CD4-positive, CD25-positive, alpha-beta regulatory T cell (primary cell): ENCODE measurements at regions not wholly inside any gene's neighbourhood (a gene's known extent, or its start where the extent isn't known, plus 50 kb on each side); places are given as distances from the start of the nearest gene placed in this dataset.

Experiments used
- ATAC-seq, 2 donors: fragments of 150-1000 bp; cut with Tn5 transposase; one replicate each; pipeline ENCODE4 v1.10.0; 2021; ENCODE audit warnings: low read depth in 2 of 2, moderate number of reproducible peaks in 2 of 2, moderate library complexity in 1 of 2
- DNase-seq, 3 donors: peaks; one replicate each; pipeline versions ENCODE4 v3.0.0 to v3.0.0-alpha.2; 2012 to 2022; ENCODE audit warnings: mixed read lengths in 1 of 3
- H3K27ac ChIP-seq: one replicate; pipeline ENCODE4 v1.7.0; 2013; ENCODE audit warnings: mild to moderate bottlenecking, low read length; ENCODE audit not compliant: insufficient read depth, poor library complexity, severe bottlenecking
- H3K27me3 ChIP-seq: one replicate; pipeline ENCODE4 v1.7.0; 2013; ENCODE audit warnings: low read length; ENCODE audit not compliant: control insufficient read depth, insufficient read depth
- H3K36me3 ChIP-seq: one replicate; pipeline ENCODE4 v1.7.0; 2013; ENCODE audit warnings: mild to moderate bottlenecking, low read length, moderate library complexity; ENCODE audit not compliant: control insufficient read depth, insufficient read depth
- H3K4me1 ChIP-seq: 2 replicates; pipeline ENCODE4 v1.7.0; 2013; ENCODE audit warnings: mild to moderate bottlenecking, low read length; ENCODE audit not compliant: insufficient read depth, control insufficient read depth, poor library complexity, severe bottlenecking
- H3K4me3 ChIP-seq: one replicate; pipeline ENCODE4 v1.7.0; 2013; ENCODE audit warnings: low read depth, mild to moderate bottlenecking, low read length, moderate library complexity
- H3K9me3 ChIP-seq, 2 experiments: 1 replicate in 1 of 2; 2 replicates in 1 of 2; pipeline ENCODE4 v1.7.0; 2013; ENCODE audit warnings: low read length in 2 of 2, mild to moderate bottlenecking in 1 of 2, moderate library complexity in 1 of 2; ENCODE audit not compliant: control insufficient read depth in 2 of 2
- H3K27ac Mint-ChIP-seq, 3 donors: one replicate each; pipeline ENCODE4 v1.8.0; 2020 to 2022; ENCODE audit warnings: mild to moderate bottlenecking in 3 of 3, mixed read lengths in 3 of 3, moderate library complexity in 2 of 3
- H3K27me3 Mint-ChIP-seq: one replicate; pipeline ENCODE4 v1.8.0; 2022; ENCODE audit warnings: mild to moderate bottlenecking, mixed read lengths
- H3K36me3 Mint-ChIP-seq: one replicate; pipeline ENCODE4 v1.8.0; 2020; ENCODE audit warnings: mixed read lengths
- H3K4me1 Mint-ChIP-seq, 4 donors: one replicate each; pipeline ENCODE4 v1.8.0; 2020 to 2022; ENCODE audit warnings: mixed read lengths in 4 of 4, mild to moderate bottlenecking in 1 of 4
- H3K4me3 Mint-ChIP-seq, 4 donors: one replicate each; pipeline ENCODE4 v1.8.0; 2020 to 2022; ENCODE audit warnings: mild to moderate bottlenecking in 4 of 4, mixed read lengths in 4 of 4, moderate library complexity in 3 of 4
- H3K9me3 Mint-ChIP-seq, 7 donors: one replicate each; pipeline ENCODE4 v1.8.0; 2020 to 2022; ENCODE audit warnings: mixed read lengths in 7 of 7, mild to moderate bottlenecking in 3 of 7, moderate library complexity in 2 of 7

DNA sequence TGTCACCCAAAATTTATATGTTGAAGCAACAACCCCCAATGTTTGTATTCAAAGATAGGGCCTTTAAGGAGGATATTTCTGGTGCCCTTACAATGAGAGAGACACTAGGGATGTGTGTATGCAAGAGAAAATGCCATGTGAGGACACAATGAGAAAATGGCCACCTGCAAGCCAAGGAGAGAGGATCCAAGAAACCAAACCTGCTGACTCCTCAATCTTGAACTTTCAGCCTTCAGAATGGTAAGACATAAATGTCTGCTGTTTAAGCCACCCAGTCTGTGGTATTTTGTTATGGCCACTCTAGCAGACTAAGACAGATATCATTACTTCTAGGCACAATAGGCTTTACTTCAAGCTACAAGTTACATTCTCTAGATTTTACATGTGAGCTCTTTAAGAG, 1145.1 kb upstream of the MAP3K7 start:
- Histone ChIP-seq H3K4me1 (no peaks in the 10 kb centered on the region), H3K36me3 (no peaks in the 10 kb centered on the region), H3K9me3 (peaks cover 0 to 4% of the 10 kb centered on the region in 2 experiments), H3K4me3 (no peak overlapping the region), H3K27ac (no peak overlapping the region), H3K27me3 (no peaks in the 10 kb centered on the region)
- Mint-ChIP-seq H3K36me3 (no peaks in the 10 kb centered on the region), H3K27ac (no peak overlapping the region), H3K4me1 (no peaks in the 10 kb centered on the region), H3K4me3 (no peak overlapping the region), H3K27me3 (no peaks in the 10 kb centered on the region), H3K9me3 (peaks cover 0 to 11% (median 7%) of the 10 kb centered on the region in 7 donors)
- ATAC-seq, result no peak
- no peak for DNase-seq

DNA sequence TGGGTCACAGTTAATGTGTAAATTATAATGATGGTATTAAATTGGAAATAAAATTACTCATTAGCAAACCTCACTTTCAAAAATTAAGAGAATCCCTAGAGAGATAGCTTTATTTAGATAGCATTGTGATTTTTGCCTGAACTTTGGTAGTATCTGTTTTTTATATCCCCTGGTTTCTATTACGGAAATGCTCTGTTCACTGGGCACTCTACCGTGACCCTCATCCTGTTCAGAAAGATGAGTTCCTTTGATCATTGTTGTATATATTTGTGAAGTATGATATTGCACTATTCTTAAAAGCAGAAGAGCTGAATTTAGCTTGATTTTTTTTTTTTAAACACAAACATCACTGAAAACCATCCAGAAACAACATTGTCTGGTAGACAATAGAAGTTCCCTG, 1143.8 kb upstream of the MAP3K7 start:
- Histone ChIP-seq H3K4me3 (no peak overlapping the region), H3K4me1 (no peaks in the 10 kb centered on the region), H3K9me3 (peaks cover 0 to 4% of the 10 kb centered on the region in 2 experiments), H3K27ac (no peak overlapping the region), H3K36me3 (no peaks in the 10 kb centered on the region), H3K27me3 (no peaks in the 10 kb centered on the region)
- Mint-ChIP-seq H3K9me3 (peaks cover 2 to 11% (median 7%) of the 10 kb centered on the region in 7 donors), H3K4me3 (no peak overlapping the region), H3K27me3 (no peaks in the 10 kb centered on the region), H3K27ac (no peak overlapping the region), H3K36me3 (no peaks in the 10 kb centered on the region), H3K4me1 (no peaks in the 10 kb centered on the region)
- ATAC-seq (no peak), DNase-seq (no peak)

DNA sequence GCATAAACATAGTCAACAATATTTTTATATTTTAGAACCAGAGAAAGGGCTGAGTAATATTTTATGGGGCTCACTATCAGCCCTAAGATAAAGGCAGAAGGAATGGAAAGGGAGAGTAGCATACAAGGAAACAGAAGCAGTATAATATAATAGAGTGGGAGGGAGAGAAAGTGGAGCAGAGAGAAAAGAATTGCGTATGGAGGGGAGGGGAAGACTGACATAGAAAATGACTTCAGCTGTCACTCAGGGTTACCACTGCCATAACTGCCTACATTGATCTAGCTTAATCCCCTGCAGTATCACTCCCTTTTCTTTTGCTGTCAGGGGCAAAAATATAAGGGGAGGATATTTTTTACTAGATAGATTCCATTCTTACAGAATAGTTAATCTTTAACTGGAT, 1133.5 kb upstream of the MAP3K7 start:
- Mint-ChIP-seq H3K9me3 (peaks cover 0 to 9% (median 5%) of the 10 kb centered on the region in 7 donors), H3K4me3 (no peak overlapping the region), H3K27ac (no peak overlapping the region), H3K4me1 (no peaks in the 10 kb centered on the region), H3K36me3 (no peaks in the 10 kb centered on the region), H3K27me3 (no peaks in the 10 kb centered on the region)
- H3K9me3 ChIP-seq, result no peaks in the 10 kb centered on the region
- no peaks in the 10 kb centered on the region for H3K4me1 ChIP-seq
- no peak overlapping the region for H3K4me3 ChIP-seq
- DNase-seq, result no peak
- H3K27me3 ChIP-seq, result no peaks in the 10 kb centered on the region
- H3K36me3 ChIP-seq, result no peaks in the 10 kb centered on the region
- no peak for ATAC-seq
- no peak overlapping the region for H3K27ac ChIP-seq

DNA sequence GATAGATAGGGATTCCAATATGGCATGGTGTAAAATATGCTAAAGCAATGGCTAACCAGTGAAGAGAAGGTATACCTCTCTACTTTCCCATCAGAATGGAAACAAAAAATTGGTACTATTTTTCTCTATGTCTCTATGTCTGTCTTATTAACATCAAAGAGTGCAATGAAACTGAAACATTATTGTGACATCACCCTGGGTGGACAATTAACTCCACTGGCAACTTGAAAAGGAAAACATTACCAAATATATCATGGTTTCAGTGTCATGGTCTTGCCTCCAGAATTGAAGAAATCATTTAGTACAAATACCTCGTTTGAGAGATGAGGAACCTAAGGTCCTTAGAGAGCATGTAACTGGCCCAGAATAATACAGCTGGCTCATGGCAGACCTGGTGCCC, 1132.5 kb upstream of the MAP3K7 start:
- Histone ChIP-seq H3K4me1 (no peaks in the 10 kb centered on the region), H3K4me3 (no peak overlapping the region), H3K27ac (no peak overlapping the region), H3K27me3 (no peaks in the 10 kb centered on the region), H3K9me3 (no peaks in the 10 kb centered on the region), H3K36me3 (no peaks in the 10 kb centered on the region)
- no peak overlapping the region for H3K27ac Mint-ChIP-seq
- ATAC-seq (no peak), DNase-seq (no peak)
- no peaks in the 10 kb centered on the region for H3K27me3 Mint-ChIP-seq
- no peaks in the 10 kb centered on the region for H3K36me3 Mint-ChIP-seq
- H3K4me3 Mint-ChIP-seq, result no peak overlapping the region
- no peaks in the 10 kb centered on the region for H3K4me1 Mint-ChIP-seq
- H3K9me3 Mint-ChIP-seq, result peaks cover 0 to 10% (median 4%) of the 10 kb centered on the region in 7 donors

DNA sequence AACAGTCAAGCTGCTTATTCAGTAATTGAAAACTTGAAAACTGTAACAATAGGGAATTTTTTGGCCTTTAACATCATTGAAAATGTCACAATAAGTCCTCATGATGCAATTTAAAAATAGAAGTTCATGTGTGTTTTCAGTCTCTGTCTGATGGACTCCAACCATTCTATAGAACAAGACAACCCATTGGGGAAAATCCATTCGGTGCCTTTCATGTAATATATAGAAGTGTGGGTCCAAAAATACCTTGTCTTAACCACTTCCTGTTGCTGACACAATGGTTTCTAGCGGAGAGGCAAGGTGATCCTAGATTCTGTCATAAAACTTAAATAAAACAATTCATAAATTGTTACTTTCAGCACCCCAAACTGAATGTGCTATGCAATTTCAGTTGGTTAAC, 1131.3 kb upstream of the MAP3K7 start:
- no peak overlapping the region for H3K27ac Mint-ChIP-seq
- DNase-seq (no peak), ATAC-seq (no peak)
- Histone ChIP-seq H3K4me3 (no peak overlapping the region), H3K27me3 (no peaks in the 10 kb centered on the region), H3K9me3 (no peaks in the 10 kb centered on the region), H3K4me1 (no peaks in the 10 kb centered on the region), H3K36me3 (no peaks in the 10 kb centered on the region), H3K27ac (no peak overlapping the region)
- no peak overlapping the region for H3K4me3 Mint-ChIP-seq
- H3K27me3 Mint-ChIP-seq, result no peaks in the 10 kb centered on the region
- H3K36me3 Mint-ChIP-seq, result no peaks in the 10 kb centered on the region
- H3K9me3 Mint-ChIP-seq, result peaks cover 0 to 10% (median 4%) of the 10 kb centered on the region in 7 donors
- no peaks in the 10 kb centered on the region for H3K4me1 Mint-ChIP-seq

DNA sequence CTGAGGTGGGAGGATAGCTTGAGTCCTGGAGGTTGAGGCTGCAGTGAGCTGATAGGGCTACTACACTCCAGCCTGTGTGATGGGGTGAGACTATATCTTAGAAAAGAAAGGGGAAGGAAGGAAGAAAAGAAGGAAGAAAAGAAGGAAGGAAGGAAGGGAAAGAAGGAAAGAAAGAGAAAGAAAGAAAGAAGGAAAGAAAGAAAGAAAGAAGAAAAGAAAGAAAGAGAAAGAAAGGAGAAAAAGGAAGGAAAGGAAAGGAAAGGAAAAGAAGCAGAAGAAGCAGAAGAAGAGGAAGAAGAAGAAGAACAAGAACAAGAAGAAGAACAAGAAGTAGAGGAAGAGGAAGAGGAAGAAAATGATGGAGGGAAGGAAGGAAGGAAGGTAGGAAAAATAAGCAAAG, 1130.2 kb upstream of the MAP3K7 start:
- Mint-ChIP-seq H3K27ac (peak overlapping the region in 1 of 3 donors; percentile 64), H3K4me3 (no peak overlapping the region)
- ATAC-seq, result no peak

DNA sequence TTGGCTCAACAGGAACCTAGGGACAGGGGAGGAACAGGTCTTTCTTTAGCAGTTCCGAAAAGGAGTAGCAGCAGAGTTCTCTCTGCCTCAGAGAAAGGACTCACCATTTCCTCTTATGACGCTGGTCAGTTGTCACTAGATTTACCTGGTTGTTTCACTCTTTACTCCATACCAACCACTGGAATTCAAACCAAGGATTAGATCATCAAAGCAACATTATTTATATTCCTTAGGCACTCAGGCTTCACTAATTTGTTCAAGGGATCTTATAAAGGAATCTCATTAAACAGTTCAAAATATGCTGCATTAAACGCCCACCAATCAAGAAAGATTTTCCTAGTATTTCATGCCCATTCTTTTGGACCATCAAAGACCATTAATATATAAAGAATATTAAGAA, 1129.5 kb upstream of the MAP3K7 start:
- Histone ChIP-seq H3K9me3 (no peaks in the 10 kb centered on the region), H3K27ac (no peak overlapping the region), H3K4me3 (no peak overlapping the region), H3K36me3 (no peaks in the 10 kb centered on the region), H3K27me3 (no peaks in the 10 kb centered on the region), H3K4me1 (no peaks in the 10 kb centered on the region)
- no peak overlapping the region for H3K4me3 Mint-ChIP-seq
- H3K9me3 Mint-ChIP-seq, result peaks cover 0 to 15% (median 5%) of the 10 kb centered on the region in 7 donors
- ATAC-seq, result no peak
- H3K27ac Mint-ChIP-seq, result no peak overlapping the region
- H3K27me3 Mint-ChIP-seq, result no peaks in the 10 kb centered on the region
- no peaks in the 10 kb centered on the region for H3K4me1 Mint-ChIP-seq
- no peaks in the 10 kb centered on the region for H3K36me3 Mint-ChIP-seq
- no peak for DNase-seq

More for the DNA sequence above, 1130.2 kb upstream of the MAP3K7 start:
- no peak overlapping the region for H3K4me3 ChIP-seq
- no peaks in the 10 kb centered on the region for H3K4me1 Mint-ChIP-seq
- H3K4me1 ChIP-seq, result no peaks in the 10 kb centered on the region
- no peaks in the 10 kb centered on the region for H3K9me3 ChIP-seq
- H3K27ac ChIP-seq, result no peak overlapping the region
- no peaks in the 10 kb centered on the region for H3K27me3 ChIP-seq
- peaks cover 0 to 13% (median 5%) of the 10 kb centered on the region in 7 donors for H3K9me3 Mint-ChIP-seq
- no peaks in the 10 kb centered on the region for H3K36me3 ChIP-seq
- H3K27me3 Mint-ChIP-seq, result no peaks in the 10 kb centered on the region
- H3K36me3 Mint-ChIP-seq, result no peaks in the 10 kb centered on the region
- DNase-seq, result no peak

DNA sequence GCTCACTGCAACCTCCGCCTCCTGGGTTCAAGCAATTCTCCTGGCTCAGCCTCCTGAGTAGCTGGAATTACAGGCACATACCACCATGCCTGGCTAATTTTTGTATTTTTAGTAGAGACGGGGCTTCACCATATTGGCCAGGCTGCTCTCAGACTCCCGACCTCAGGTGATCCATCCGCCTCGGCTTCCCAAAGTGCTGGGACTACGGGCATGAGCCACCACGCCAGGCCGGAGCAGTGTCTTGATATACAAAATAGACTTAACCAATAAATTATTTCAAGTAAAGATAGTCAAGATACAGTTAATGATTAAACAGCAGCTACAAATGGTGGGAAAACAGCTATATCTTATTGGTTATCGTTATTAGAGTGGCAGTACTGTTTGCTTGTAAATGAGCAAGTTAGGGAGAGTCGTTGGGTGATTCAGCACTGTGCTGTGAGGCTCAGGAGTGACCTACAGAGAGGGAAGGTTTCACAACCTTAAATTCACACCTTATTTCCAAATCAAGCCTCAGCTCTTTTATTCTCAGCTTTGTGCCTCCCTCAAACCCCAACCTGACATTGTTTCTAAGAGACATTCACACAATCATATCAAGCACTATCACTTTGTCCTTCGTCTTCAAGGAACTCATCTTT, 1128.4 kb upstream of the MAP3K7 start:
- no peak for DNase-seq
- Mint-ChIP-seq H3K9me3 (peaks cover 0 to 20% (median 5%) of the 10 kb centered on the region in 7 donors), H3K36me3 (no peaks in the 10 kb centered on the region), H3K4me3 (no peak overlapping the region), H3K27me3 (no peaks in the 10 kb centered on the region), H3K4me1 (no peaks in the 10 kb centered on the region), H3K27ac (no peak overlapping the region)
- H3K27ac ChIP-seq, result no peak overlapping the region
- no peaks in the 10 kb centered on the region for H3K4me1 ChIP-seq
- H3K4me3 ChIP-seq, result no peak overlapping the region
- H3K36me3 ChIP-seq, result no peaks in the 10 kb centered on the region
- no peak for ATAC-seq
- H3K27me3 ChIP-seq, result no peaks in the 10 kb centered on the region
- no peaks in the 10 kb centered on the region for H3K9me3 ChIP-seq
